SU-DHL-6 (cell line): ENCODE measurements at regions not wholly inside any gene's neighbourhood (a gene's known extent, or its start where the extent isn't known, plus 50 kb on each side); places are given as distances from the start of the nearest gene placed in this dataset.

Experiments used
- H2AFZ ChIP-seq: fragments of 200-600 bp; sonication (generic); 2 replicates; pipeline ENCODE4 v1.6.1; 2014; ENCODE audit warnings: low read depth, mild to moderate bottlenecking, moderate library complexity, mixed read lengths, antibody characterized with exemption, low read length; ENCODE audit not compliant: severe bottlenecking
- H3F3A ChIP-seq: fragments of 200-600 bp; shearing (Covaris generic); 2 replicates; pipeline ENCODE4 v1.6.0; 2016; ENCODE audit warnings: antibody characterized with exemption, mild to moderate bottlenecking; ENCODE audit not compliant: insufficient read depth
- H3K27ac ChIP-seq: fragments of 200-600 bp; sonication (generic); 2 replicates; pipeline ENCODE4 v1.5.1; 2016; ENCODE audit warnings: low read depth, mild to moderate bottlenecking, low read length, moderate library complexity, mixed read lengths
- H3K27me3 ChIP-seq: fragments of 200-600 bp; sonication (generic), shearing (Covaris generic); 2 replicates; pipeline ENCODE4 v1.6.0; 2014; ENCODE audit warnings: mild to moderate bottlenecking, low read length
- H3K36me3 ChIP-seq: fragments of 200-600 bp; sonication (generic); 2 replicates; pipeline ENCODE4 v1.6.1; 2014; ENCODE audit warnings: mild to moderate bottlenecking, low read length, mixed read lengths
- H3K4me2 ChIP-seq: fragments of 300-600, 200-600 bp; shearing (Covaris generic), sonication (generic); 2 replicates; pipeline ENCODE4 v1.6.0; 2014; ENCODE audit warnings: low read length, low read depth, mild to moderate bottlenecking; ENCODE audit not compliant: poor library complexity, severe bottlenecking
- H3K4me3 ChIP-seq: fragments of 200-600 bp; sonication (generic); 2 replicates; pipeline ENCODE4 v1.5.1; 2014; ENCODE audit warnings: antibody characterized with exemption, low read length, mild to moderate bottlenecking, mixed read lengths; ENCODE audit not compliant: insufficient read depth, poor library complexity, severe bottlenecking
- H3K79me2 ChIP-seq: fragments of 200-600 bp; sonication (generic); 2 replicates; pipeline ENCODE4 v1.6.1; 2014; ENCODE audit warnings: mild to moderate bottlenecking, low read length, moderate library complexity; ENCODE audit not compliant: insufficient read depth
- H3K9ac ChIP-seq: fragments of 200-600 bp; sonication (generic); 2 replicates; pipeline ENCODE4 v1.7.0; 2014; ENCODE audit warnings: mild to moderate bottlenecking, low read length
- H3K9me2 ChIP-seq: fragments of 200-600 bp; sonication (generic); replicated peaks from 2 replicates; pipeline ENCODE4 v1.6.1; 2014; ENCODE audit warnings: low read length; ENCODE audit not compliant: insufficient read depth
- H3K9me3 ChIP-seq: fragments of 200-600 bp; sonication (generic); 2 replicates; pipeline ENCODE4 v1.6.1; 2014; ENCODE audit warnings: low read length, mixed read lengths; ENCODE audit not compliant: insufficient read depth
- H4K20me1 ChIP-seq: fragments of 200-600 bp; sonication (generic); 2 replicates; pipeline ENCODE4 v1.6.1; 2014; ENCODE audit warnings: low read depth, mild to moderate bottlenecking, antibody characterized with exemption, low read length, moderate library complexity, mixed read lengths
- CTCF ChIP-seq: fragments of 200-600 bp; sonication (generic); IDR thresholded peaks from one replicate; pipeline ENCODE4 v1.5.1; 2017; ENCODE audit warnings: antibody characterized with exemption, mild to moderate bottlenecking, low read length, moderate library complexity; ENCODE audit not compliant: insufficient read depth, poor library complexity, severe bottlenecking
- EZH2phosphoT487 ChIP-seq: fragments of 200-600 bp; sonication (generic), shearing (Covaris generic); conservative IDR thresholded peaks from 2 replicates; pipeline ENCODE4 v1.6.1; 2018; ENCODE audit warnings: mild to moderate bottlenecking, antibody characterized with exemption, low read length, moderate library complexity, mixed read lengths

- no peak overlapping the region for H3K9ac ChIP-seq
- no peaks in the 10 kb centered on the region for H4K20me1 ChIP-seq
- no peak overlapping the region for H3K27ac ChIP-seq
- H3K4me3 ChIP-seq = no peak overlapping the region
- no peak overlapping the region for H3K4me2 ChIP-seq
- H3K36me3 ChIP-seq = no peaks in the 10 kb centered on the region
- TF ChIP-seq EZH2phosphoT487 (no peak), CTCF (no peak)
- no peaks in the 10 kb centered on the region for H3K79me2 ChIP-seq
- H2AFZ ChIP-seq = no peak overlapping the region
- no peaks in the 10 kb centered on the region for H3F3A ChIP-seq
- no peaks in the 10 kb centered on the region for H3K9me3 ChIP-seq
- no peaks in the 10 kb centered on the region for H3K27me3 ChIP-seq
- no peaks in the 10 kb centered on the region for H3K9me2 ChIP-seq
Observed at GRCh38 chr9:105116052-105116868, 128.2 kb upstream of the SLC44A1 start.

- H3K79me2 ChIP-seq = no peaks in the 10 kb centered on the region
- no peak overlapping the region for H3K27ac ChIP-seq
- no peak overlapping the region for H3K4me3 ChIP-seq
- TF ChIP-seq CTCF (no peak), EZH2phosphoT487 (no peak)
- H3F3A ChIP-seq = no peaks in the 10 kb centered on the region
- no peaks in the 10 kb centered on the region for H3K9me2 ChIP-seq
- no peak overlapping the region for H3K4me2 ChIP-seq
- no peaks in the 10 kb centered on the region for H3K27me3 ChIP-seq
- no peaks in the 10 kb centered on the region for H3K9me3 ChIP-seq
- H4K20me1 ChIP-seq = no peaks in the 10 kb centered on the region
- H3K9ac ChIP-seq = no peak overlapping the region
- H3K36me3 ChIP-seq = no peaks in the 10 kb centered on the region
- H2AFZ ChIP-seq = no peak overlapping the region
Observed at GRCh38 chr9:105117234-105117633, 127.2 kb upstream of the SLC44A1 start.

GRCh38 chr9:105118636-105119035, 125.8 kb upstream of the SLC44A1 start:
- no peak overlapping the region for H3K9ac ChIP-seq
- no peaks in the 10 kb centered on the region for H3K27me3 ChIP-seq
- no peak overlapping the region for H2AFZ ChIP-seq
- no peaks in the 10 kb centered on the region for H3K79me2 ChIP-seq
- TF ChIP-seq EZH2phosphoT487 (no peak), CTCF (no peak)
- H3F3A ChIP-seq = no peaks in the 10 kb centered on the region
- no peak overlapping the region for H3K4me3 ChIP-seq
- no peaks in the 10 kb centered on the region for H3K9me2 ChIP-seq
- no peaks in the 10 kb centered on the region for H4K20me1 ChIP-seq
- H3K9me3 ChIP-seq = no peaks in the 10 kb centered on the region
- H3K27ac ChIP-seq = no peak overlapping the region
- H3K36me3 ChIP-seq = no peaks in the 10 kb centered on the region
- H3K4me2 ChIP-seq = no peak overlapping the region
